Hematopoietic multipotent progenitor cell treated with erythropoietin and hydrocortisone succinate and interleukin-3 and kit ligand, for 4 days (in vitro differentiated cells): ENCODE measurements at regions not wholly inside any gene's neighbourhood (a gene's known extent, or its start where the extent isn't known, plus 50 kb on each side); places are given as distances from the start of the nearest gene placed in this dataset.
A peak's percentile ranks its signal among the peaks of the same experiment; 100 is the strongest.
"Not testable (repeated sequence)": the region's sequence is repeated elsewhere in the genome, so short reads cannot be mapped to it uniquely, and the experiment has no call there.

ENCODE experiments used
- DNase-seq: peaks from one replicate; pipeline ENCODE4 v3.0.0-alpha.2; 2015

DNA sequence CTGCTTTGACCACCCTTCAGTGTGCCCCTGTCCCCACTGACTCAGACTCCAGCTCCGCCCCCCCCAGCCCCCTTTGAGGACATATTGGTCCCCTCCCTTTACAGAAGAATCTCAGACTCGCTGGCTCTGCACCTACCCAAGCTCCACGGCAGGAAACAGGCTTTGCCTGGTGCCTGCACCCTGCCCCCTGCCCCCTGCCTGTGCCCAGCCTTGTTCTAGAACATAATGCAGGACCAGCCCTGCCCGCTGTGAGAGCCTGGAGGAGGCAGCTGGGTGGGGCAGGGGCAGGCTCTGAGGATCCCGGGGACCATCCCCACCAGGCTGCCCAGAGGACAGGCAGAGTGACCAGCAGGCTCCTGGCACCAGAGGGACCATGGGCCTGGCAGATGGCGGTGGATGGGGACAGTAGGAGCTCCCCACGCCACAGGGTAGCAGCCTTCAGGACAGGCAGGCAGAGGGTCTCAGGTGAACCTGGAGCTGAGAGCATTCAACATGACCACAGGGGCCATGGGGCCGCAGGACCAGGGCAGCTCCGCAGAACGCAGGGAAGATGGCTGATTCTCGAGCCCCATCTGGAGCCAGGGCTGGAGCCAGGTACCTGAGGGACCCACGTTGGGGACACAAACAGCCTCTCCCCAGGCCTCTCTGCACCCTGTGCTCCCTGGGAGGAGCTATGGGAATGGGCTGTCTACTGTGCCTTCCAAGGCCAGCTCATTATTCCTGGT, 165.0 kb upstream of the FOXD4L5 start:
- DNase-seq = not testable (repeated sequence)

DNA sequence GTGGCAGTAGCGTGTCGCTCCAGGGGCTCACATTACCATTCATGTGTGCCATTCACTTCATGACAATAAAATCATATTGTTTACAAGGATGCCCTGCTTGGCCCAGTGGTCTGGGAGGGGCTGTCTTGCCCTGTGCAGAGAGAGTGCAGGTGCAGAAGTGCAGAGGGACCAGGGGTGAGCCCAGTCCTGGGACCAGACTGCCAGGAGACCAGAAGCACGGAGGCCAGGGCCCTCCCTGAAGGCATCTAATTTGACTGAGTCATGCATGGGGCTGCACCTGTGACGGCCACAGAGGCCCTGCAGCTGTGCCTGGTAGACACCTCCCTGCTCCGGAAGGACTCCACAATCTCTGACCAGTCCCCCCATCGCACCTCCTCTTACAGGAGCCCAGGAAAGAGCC, 164.4 kb upstream of the FOXD4L5 start:
- no peak for DNase-seq

DNA sequence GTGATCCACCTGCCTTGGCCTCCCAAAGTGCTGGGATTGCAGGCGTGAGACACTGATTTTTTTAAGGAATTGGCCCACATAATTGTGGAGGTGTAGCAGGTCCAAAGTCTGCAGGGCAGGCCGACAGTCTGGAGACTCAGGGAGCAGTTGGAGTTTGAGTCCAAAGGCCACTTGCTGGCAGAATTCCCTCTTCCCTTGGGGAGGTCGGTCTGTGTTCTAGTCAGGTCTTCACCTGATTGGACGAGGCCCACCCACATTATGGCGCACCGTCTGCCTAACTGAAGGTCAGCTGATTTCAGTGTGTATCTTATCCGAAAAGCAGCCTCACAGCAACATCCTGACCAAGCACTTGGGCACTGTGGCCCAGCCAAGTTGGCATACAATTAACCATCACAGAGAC, 162.1 kb upstream of the FOXD4L5 start:
- not testable (repeated sequence) for DNase-seq

DNA sequence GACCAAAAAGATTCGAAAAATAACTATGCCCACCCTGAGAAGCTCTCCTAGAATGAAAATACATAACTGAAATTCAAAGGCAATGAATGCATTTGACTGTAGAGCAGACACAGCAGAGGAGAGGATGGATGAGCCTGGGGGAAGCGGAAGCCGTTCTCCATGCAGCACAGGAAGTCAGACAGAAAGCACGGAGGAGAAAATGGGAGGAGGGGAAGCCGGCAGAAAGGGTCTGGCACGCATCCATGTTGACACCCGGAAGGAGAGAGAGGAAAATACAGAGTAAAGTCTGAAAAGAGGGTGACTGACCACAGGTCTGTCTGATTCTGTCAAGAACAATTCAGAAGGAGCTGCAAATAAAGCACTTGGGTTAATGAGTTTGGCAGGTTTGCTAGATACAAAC, 161.0 kb upstream of the FOXD4L5 start:
- DNase-seq = not testable (repeated sequence)

DNA sequence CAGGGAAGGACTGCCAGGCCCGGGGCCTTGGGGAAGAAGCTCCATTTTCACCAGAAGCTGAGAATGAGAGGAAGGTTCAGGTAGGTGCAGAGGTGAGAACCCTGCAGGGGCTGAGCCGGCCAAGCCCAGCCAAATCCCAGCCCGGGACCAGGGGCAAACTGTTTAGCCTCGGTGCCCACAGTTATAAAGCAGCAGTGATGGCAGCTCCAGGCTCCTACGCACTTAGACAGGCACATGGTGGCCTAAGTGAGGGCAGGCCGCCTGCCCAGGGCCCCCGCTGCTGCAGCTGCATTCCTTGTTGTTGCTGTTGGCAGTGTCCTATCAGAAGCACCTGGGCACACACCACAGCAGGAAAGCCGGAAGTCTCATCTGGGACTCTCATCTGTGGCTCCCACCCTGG, 159.9 kb upstream of the FOXD4L5 start:
- no peak for DNase-seq

DNA sequence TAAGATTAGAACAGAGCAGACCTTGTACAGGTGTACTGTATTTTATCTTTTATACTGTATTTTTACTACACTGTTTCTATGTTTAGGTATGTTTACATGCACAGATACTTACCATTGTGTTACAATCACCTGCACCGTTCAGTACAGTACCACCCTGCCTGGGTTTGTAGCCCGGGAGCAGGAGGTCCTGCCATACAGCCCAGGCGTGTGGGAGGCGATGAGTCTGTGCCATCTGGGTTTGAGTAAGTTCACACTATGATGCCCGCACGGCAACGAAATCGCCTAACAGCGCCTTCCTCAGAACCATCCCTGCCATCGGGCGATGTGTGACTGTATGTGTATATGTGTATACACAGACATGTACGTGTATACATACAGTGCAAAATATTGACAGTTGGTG, 157.1 kb upstream of the FOXD4L5 start:
- not testable (repeated sequence) for DNase-seq

DNA sequence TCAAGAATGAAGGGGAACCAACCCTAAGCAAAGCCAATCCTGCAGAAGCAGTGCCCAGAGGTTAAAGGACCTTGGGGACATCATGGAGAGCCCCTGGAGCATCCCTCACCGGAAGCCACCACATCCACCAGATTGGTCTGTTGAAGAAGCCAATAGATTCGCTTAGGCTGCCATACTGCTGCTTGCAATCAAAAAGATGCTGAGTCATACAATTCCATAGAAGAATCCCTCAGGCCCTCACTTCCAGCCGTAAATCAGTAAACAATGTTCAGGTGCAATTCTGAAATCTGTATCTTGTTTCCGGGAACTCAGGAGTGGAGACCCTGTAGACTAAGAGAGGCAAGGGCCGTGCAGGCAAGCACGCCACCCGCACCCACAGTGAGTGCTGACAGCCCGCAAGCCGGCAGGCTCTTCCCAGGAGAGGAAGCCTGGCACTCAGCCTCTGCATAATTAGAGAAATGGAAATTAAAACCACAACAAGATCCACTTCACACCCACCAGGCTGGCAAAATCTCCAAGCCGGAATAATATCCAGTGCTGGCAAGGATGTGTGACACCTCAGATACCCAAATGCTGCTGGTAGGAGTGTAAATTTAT, 156.4 kb upstream of the FOXD4L5 start:
- not testable (repeated sequence) for DNase-seq

DNA sequence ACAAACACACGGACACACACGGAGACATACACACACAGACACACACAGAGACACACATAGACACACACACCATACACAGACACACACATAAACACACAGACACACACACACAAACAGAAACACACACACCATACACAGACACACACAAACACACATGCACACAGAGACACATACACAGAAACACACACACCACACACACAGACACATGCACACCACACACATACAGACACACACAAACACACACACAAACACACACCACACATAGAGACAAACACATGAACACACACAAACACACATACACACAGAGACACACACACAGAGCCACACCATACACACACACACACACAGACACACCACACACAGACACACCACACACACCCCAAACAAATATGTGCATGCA, 152.7 kb upstream of the FOXD4L5 start:
- DNase-seq = no peak

DNA sequence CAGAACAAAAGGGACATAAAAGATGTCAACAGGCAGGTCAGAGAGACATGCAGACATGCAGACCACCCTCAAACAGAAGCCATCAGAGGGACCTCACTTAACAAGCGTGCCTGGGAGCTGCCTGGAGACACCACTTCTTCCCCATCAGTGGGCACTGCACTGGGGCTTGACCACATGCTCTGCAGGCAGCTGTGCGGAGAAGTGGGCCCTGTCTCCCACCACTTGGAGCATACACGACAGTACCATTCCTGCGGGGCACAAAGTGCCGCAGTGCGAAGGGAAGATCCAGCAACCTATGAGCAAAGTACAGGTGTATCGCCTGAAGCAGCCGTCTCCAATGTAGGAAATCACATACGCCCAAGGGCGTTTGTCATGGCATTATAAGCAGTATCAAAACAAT, 150.5 kb upstream of the FOXD4L5 start:
- DNase-seq = no peak

DNA sequence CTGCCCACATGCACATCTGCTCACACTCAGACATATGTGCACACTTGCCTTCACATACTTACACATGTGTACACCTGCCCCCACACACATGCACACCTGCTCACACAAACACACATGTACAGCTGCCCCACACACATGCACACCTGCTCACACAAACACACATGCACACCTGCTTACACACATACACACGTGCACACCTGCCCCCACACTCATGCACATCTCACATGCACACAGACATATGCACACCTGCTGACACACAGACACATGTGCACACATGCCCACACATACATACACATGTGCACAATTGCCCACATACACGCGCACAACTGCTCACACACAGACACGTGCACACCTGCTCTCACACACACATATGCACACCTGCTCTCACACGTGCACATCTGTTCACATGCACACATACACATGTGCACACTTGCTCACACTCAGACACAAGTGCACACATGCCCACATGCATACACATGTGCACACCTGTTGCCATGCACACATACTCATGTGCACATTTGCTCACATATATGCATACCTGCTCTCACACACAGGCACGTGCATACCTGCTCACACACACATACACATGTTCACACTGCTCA, 147.8 kb upstream of the FOXD4L5 start:
- DNase-seq = no peak

DNA sequence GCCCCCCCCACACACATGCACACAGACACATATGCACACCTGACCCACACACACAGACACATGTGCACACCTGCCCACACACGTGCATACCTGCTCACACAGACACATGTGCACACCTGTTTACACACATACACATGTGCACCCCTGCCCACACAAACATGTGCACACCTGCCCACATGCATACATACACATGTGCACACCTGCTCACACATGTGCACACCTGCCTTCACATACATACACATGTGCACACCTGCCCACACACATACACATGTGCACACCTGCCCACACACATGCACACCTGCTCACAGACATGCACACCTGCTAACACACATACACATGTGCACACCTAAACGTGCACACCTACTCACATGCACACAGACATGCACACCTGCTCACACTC, 147.0 kb upstream of the FOXD4L5 start:
- DNase-seq = no peak

DNA sequence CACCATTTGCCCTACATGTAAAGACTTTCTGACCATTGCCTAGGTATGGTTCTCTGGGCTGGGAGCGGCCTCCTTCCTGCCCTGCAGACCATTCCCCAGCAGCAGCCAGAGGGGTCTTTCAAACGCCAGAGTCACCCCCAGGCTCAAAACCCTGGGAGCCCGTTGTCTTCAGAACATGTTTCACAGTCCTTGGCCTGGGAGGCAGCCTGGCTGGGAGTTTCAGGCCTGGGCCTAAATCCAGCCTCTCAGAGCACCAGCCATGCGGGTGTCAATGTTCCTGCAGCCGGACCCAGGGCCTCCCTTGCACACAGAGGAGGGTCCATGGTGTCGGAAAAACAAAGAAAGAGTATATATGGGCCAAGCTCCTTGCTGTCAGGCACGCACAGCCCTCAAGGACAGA, 145.2 kb upstream of the FOXD4L5 start:
- no peak for DNase-seq

DNA sequence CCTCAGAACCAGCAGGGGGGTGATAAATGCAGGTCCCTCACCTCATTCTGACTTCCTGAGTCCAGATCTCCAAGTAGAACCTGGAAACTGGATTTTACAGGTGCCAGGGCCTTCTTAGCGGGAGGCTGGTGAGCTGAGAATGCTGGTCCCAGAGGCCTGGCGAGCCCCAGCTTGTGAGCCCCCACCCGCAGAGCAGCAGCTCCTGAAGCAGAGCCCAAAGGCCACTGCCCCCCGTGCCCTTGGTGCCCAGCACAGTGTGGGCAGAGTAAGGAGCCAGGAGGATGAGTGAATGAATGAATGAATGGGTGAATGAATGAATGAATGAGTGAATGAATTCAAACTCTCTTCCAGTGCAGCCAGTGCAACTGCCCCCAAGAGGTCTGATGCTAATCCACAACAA, 142.4 kb upstream of the FOXD4L5 start:
- DNase-seq = not testable (repeated sequence)

DNA sequence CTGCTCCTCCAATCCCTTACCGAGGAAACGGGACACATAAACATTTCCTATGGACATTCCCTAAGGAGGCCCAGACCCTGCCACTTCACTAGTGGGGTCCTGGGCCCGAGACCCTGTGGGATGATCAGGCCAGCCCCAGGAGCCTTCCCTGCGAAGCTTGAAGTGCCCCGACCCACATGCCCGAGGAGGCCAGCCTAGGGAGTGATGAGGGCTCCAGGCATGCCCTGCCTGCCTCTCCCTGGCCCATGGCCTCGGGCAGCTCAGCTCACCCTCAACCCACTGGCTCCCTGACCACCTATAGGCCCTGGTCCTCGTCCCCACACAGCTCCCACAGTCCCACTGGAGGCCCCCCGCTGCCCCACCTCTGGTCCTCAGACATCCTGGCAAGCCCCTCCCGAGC, 141.8 kb upstream of the FOXD4L5 start:
- not testable (repeated sequence) for DNase-seq

DNA sequence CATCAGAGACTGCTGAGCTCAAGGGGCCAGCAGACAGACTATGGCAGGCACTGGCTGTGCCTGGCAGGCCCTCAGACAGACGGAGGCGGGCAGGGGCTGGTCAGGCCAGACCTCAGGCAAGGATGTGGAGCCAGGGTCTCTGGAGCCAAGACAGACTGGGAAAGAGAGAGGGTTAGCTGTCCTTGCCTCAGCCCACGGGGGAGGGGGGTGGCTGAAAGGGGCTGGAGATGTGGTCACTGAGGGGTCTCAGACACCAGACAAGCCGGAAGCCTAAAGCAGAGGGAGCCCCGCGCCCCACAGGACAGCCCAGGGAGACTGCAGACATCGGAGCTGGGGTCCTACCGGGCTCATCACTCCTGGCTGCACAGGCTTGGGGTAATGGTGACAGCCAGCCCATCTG, 141.2 kb upstream of the FOXD4L5 start:
- no peak for DNase-seq

DNA sequence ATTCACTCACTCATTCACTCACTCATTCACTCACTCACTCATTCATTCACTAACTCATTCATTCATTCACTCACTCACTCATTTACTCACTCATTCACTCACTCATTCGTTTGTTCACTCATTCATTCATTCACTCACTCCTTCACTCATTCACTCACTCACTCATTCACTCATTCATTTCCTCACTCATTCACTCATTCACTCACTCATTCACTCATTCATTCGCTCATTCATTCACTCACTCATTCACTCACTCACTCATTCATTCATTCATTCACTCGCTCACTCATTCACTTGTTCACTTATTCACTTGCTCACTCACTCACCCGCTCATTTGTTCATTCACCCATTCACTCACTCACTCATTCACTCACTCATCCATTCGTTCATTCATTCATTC, 140.2 kb upstream of the FOXD4L5 start:
- DNase-seq = not testable (repeated sequence)

DNA sequence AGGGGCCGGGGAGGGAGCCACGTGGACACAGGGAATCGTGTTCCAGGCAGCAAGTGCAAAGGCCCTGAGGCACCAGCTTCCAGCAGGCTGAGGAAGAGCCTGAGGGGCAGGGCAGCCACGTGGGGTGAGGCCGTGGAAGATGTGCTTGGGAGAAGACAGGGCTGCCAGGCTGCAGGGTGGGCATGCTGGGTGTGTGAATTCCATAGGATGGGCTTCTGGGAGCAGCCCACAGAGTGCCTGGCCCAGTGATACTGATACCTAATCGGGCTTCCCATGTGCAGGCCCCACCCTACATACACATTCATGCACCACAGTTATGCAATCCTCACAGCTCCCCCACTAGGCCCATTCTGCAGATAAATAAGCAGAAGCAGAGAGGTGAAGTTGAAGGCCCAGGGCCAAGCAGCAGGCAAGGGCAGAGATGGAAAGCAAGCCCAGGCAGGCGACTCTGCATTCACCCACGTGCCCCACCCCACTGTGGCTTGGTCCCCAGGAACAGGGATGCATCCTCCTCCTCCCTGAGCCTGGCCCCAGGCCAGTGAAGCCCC, 139.5 kb upstream of the FOXD4L5 start:
- peak; percentile 13 for DNase-seq

DNA sequence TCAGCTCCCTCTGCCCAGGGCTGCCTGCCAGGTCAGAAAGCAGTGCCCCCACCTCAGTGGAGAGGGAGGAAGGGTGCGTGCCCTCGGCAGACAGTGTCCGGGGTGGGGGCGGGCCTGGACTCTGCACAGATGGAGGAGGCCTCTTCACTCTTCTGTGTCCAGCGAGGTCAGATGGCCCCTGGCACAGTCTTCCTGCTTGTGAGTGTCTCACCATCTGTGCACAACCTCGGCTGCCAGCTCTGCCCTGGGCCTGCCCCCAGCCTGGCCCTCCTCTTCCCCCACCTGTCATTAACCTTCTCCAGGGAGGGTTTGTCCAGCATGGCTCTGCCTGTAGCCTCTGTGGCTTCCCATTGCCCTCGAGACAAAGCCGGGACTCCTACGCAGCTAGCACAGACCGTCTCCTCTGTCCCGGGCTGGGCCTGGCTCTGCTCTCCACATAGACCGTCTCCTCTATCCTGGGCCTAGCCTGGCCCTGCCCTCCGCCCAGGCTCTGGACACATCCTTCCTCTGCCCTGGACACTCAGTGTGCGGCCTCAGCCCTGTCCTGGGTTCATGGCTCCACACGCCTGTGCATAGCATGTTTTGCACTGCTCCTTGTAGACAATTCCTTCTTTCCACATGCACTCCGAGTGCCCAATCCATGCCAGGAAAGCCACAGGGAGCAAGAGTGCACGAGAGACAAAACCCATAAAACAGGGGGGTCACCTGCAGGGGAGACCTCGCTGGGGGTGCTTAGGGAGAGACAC, 138.9 kb upstream of the FOXD4L5 start:
- DNase-seq = not testable (repeated sequence)

DNA sequence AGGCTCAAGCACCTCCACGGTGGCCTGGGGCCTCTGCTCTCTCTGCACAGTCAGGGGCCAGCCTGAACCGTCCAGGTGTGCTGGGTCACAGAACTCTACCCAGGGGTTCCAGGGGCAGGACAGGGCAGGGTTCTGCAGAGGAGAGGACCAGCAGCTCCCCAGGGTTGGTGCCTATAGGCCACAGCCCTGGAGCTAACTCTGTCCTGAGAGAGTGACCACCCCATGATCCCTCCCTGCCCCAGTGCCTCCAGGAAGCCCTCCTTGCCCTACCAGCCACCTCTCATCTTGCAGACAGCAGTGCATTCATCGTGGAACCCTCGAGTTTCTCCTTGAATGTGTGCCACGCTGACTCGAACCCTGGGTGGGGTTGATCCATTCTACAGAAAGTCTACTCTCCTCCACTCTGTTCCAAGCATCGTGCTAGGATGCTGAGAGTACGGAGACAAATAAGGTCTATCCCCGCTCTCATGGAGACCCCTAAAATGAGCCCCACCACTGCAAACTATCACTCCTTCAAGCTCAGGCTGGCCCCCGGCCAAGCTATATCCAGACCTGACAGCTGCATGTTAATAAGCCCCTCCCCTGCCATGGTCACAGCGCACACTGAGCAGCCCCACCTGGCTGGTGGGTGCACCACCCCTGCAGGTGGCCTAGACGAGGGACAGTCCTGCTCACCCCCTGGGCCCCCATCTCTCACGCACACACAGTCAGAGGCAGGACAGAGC, 138.1 kb upstream of the FOXD4L5 start:
- DNase-seq = not testable (repeated sequence)

DNA sequence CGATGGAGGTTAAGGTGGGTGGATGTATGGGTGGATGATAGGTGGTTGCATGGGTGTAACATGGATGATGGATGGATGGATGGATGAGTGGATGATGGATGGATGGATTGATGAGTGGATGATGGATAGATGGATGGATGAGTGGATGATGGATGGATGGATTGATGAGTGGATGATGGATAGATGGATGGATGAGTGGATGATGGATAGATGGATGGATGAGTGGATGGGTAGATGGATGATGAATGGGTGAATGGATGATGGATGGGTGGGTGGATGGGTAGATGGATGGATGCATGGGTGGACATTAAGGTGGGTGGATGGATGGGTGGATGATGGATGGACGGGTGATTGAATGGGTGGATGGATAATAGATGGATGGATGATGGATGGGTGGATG, 136.5 kb upstream of the FOXD4L5 start:
- DNase-seq = not testable (repeated sequence)

DNA sequence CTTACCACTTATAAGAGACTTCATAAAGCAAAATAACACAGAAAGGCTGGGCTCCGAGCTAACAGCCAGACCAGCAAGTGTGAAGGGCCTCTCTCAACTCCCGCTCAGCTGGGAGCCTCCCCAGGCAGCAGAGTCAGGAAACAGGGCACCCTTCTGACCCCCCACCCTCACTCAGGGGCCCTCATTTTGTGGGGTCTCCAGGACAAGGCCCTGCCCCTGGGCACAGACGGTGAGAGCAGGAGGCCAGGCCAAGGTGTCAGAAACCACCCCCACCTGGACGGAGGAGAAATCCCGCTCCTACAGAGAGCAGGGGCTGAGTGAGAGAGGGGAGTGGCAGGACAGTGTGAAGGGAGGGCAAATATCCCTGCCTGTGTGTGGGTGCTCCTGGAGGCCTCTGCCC, 135.8 kb upstream of the FOXD4L5 start:
- DNase-seq = no peak

DNA sequence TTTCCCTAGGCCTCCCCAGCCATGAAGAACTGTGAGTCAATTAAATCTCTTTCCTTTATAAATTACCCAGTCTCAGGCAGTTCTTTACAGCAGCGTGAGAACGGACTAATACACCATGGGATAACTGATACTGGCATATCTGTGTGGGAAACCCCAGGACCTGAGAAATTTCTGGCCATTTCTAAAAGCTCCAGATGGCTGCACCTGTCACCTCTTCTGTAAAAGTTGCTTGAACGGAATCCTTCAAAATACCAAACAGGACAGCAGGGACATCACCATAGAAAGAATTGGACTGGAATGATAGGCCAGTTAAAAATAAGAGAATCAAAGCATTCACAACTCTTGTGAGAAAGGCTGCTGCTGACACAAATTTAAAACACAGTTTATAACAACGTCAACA, 134.0 kb upstream of the FOXD4L5 start:
- DNase-seq = not testable (repeated sequence)

DNA sequence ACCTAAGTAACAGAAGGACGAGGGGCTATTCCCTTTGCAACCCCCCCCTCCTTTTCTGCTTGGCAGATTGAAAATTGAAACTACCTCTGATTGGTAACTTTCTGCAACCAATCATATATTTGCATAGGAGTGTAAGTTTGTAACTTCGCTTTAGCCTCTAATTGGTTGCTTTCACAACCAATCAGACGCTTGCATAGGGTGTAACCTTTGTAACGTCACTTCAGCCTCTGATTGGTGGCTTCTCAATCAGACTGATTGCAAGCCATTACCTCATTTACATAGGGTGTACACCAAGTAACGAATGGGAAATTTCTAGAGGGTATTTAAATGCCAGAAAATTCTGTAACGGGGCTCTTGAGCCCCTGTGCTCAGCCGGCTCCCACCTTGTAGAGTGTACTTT, 131.9 kb upstream of the FOXD4L5 start:
- not testable (repeated sequence) for DNase-seq
